Activated T-cell treated with anti-CD3 and anti-CD28 coated beads, Interleukin-2, amount 50 U/mL, for 72 hours (primary cell): ENCODE measurements at regions not wholly inside any gene's neighbourhood (a gene's known extent, or its start where the extent isn't known, plus 50 kb on each side); places are given as distances from the start of the nearest gene placed in this dataset.

Experiments used
- ATAC-seq, 2 donors: fragments of 150-1000 bp; cut with Tn5 transposase; replicated peaks in 1 of 2; 2 replicates each; pipeline ENCODE4 v1.10.0; 2021; ENCODE audit warnings: moderate library complexity in 2 of 2, mild to moderate bottlenecking in 1 of 2
- DNase-seq, 2 donors: peaks; one replicate each; pipeline ENCODE4 v3.0.0; 2021 to 2022; ENCODE audit warnings: mixed read lengths in 1 of 2
- H3K27ac Mint-ChIP-seq: one replicate; pipeline ENCODE4 v1.8.0; 2022; ENCODE audit warnings: mild to moderate bottlenecking, moderate library complexity, mixed read lengths
- H3K27me3 Mint-ChIP-seq: one replicate; pipeline ENCODE4 v1.8.0; 2022; ENCODE audit warnings: low read depth, mixed read lengths
- H3K36me3 Mint-ChIP-seq, 2 donors: one replicate each; pipeline ENCODE4 v1.8.0; 2022; ENCODE audit warnings: mixed read lengths in 2 of 2, mild to moderate bottlenecking in 1 of 2; ENCODE audit not compliant: insufficient read depth in 2 of 2
- H3K4me1 Mint-ChIP-seq: one replicate; pipeline ENCODE4 v1.8.0; 2022; ENCODE audit warnings: low read depth, mixed read lengths
- H3K4me3 Mint-ChIP-seq, 2 donors: one replicate each; pipeline ENCODE4 v1.8.0; 2022; ENCODE audit warnings: mild to moderate bottlenecking in 2 of 2, mixed read lengths in 2 of 2, moderate library complexity in 2 of 2
- H3K9me3 Mint-ChIP-seq, 2 donors: one replicate each; pipeline ENCODE4 v1.8.0; 2022; ENCODE audit warnings: mixed read lengths in 2 of 2

DNA sequence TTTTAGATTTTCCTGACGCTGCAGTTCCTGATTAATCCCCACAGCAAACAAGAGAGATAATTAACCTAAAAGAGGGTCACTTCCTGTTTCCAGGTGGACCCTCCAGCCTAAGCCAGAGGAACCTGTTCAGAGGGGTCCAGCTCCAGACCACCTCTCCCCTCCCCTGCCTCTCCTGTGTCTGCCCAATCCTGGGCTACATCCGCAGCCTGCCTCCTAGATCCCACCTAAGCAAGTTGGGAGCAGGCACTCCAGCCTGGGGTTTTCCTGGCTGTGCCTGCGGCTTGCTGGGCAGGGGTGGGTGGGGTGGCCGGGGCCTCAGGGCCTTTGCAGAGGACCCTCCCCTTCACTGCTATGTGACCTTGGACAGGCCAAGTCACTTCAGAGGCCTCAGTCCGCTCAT, 178.6 kb upstream of the LINGO1 start:
- Mint-ChIP-seq H3K27ac (no peak overlapping the region), H3K4me1 (no peaks in the 10 kb centered on the region), H3K9me3 (no peaks in the 10 kb centered on the region), H3K36me3 (no peaks in the 10 kb centered on the region), H3K4me3 (no peak overlapping the region), H3K27me3 (peaks cover 9% of the 10 kb centered on the region)
- ATAC-seq (no peak), DNase-seq (no peak)

- no peak overlapping the region for H3K4me3 Mint-ChIP-seq
- DNase-seq (no peak), ATAC-seq (no peak)
- no peaks in the 10 kb centered on the region for H3K9me3 Mint-ChIP-seq
- H3K27ac Mint-ChIP-seq: no peak overlapping the region
- H3K36me3 Mint-ChIP-seq: no peaks in the 10 kb centered on the region
- no peaks in the 10 kb centered on the region for H3K27me3 Mint-ChIP-seq
- no peaks in the 10 kb centered on the region for H3K4me1 Mint-ChIP-seq
Measured at GRCh38 chr15:77810130-77810571, 177.4 kb upstream of the LINGO1 start.

DNA sequence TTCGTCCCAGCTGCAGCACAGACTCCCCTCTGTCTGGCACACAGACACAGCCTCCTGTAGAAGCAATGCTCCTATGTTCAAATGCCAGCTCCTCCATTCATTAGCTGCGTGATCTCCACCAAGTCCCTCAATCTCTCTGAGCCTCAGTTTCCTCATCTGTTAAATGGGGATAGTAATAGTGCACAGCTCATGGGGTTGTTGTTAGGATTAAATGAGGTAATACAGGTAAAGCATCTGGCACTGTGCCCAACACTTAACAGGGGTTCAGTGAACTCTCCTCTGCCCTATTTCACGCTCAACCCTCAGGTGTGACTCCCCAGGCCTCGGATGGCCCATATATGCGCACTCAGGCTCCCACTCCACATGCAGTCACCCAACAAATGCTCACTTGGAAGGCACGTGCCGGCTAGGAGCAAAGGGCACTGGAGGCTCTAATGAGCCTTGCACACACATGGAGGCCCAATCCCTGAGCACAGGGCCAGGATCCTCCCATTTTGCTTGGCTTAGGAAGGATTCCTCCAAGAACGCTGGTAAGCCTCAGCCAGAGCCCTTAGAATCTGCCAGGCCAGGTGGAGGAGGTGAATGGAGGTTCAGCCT, 176.0 kb upstream of the LINGO1 start:
- Mint-ChIP-seq H3K36me3 (no peaks in the 10 kb centered on the region), H3K4me1 (no peaks in the 10 kb centered on the region), H3K27me3 (no peaks in the 10 kb centered on the region), H3K4me3 (no peak overlapping the region), H3K27ac (no peak overlapping the region), H3K9me3 (no peaks in the 10 kb centered on the region)
- DNase-seq (no peak), ATAC-seq (no peak)

- ATAC-seq: no peak
- DNase-seq: no peak
- Mint-ChIP-seq H3K9me3 (no peaks in the 10 kb centered on the region), H3K4me1 (no peaks in the 10 kb centered on the region), H3K36me3 (no peaks in the 10 kb centered on the region), H3K4me3 (no peak overlapping the region), H3K27me3 (no peaks in the 10 kb centered on the region), H3K27ac (no peak overlapping the region)
Measured at GRCh38 chr15:77808075-77808474, 175.4 kb upstream of the LINGO1 start.

- no peaks in the 10 kb centered on the region for H3K27me3 Mint-ChIP-seq
- no peaks in the 10 kb centered on the region for H3K36me3 Mint-ChIP-seq
- no peak for DNase-seq
- no peak for ATAC-seq
- no peaks in the 10 kb centered on the region for H3K9me3 Mint-ChIP-seq
- no peaks in the 10 kb centered on the region for H3K4me1 Mint-ChIP-seq
- no peak overlapping the region for H3K4me3 Mint-ChIP-seq
- H3K27ac Mint-ChIP-seq: no peak overlapping the region
Measured at GRCh38 chr15:77807611-77808010, 174.9 kb upstream of the LINGO1 start.

DNA sequence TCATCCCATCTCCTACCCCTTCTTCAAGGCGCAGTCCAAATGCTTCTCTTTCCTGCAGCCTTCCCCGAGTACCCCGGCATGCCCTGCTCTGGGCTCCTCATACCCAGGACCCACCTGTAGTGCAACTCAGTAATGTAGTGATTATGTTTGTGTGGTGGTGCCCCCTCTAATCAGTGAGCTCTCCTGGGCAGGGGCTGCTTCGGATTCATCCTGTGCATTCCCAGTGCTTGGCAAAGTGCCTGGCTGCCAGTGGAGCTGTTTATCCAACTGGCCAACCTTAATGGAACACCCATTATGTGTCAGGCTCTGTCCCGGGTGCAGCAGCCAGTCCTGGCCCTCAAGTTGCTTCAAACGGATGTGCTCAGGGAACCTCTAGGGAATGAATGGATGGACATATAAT, 174.4 kb upstream of the LINGO1 start:
- H3K27ac Mint-ChIP-seq: no peak overlapping the region
- ATAC-seq (no peak), DNase-seq (no peak)
- no peaks in the 10 kb centered on the region for H3K36me3 Mint-ChIP-seq
- H3K27me3 Mint-ChIP-seq: no peaks in the 10 kb centered on the region
- H3K4me3 Mint-ChIP-seq: no peak overlapping the region
- no peaks in the 10 kb centered on the region for H3K9me3 Mint-ChIP-seq
- H3K4me1 Mint-ChIP-seq: no peaks in the 10 kb centered on the region

DNA sequence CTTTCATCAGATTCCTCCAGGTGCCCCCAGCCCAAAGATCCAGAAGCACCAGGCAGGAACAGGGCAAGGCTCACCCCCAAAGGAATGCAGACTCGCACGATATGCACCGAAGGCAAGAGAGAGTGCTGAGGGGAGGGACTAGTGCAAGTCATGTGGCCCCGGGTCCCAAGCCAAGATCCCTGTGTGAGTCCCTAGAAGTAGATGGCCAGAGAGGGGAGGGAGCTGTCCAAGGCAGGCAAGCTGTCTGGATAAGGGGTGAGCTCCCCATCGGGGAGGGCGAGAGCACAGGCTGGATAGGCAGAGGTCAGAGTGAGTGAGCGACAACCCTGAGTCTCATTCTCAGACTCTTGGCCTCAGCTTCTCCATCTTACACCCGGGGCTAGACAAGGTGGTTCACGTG, 171.5 kb upstream of the LINGO1 start:
- no peak overlapping the region for H3K4me3 Mint-ChIP-seq
- no peaks in the 10 kb centered on the region for H3K9me3 Mint-ChIP-seq
- ATAC-seq (no peak), DNase-seq (no peak)
- no peaks in the 10 kb centered on the region for H3K36me3 Mint-ChIP-seq
- H3K27me3 Mint-ChIP-seq: no peaks in the 10 kb centered on the region
- H3K27ac Mint-ChIP-seq: no peak overlapping the region
- H3K4me1 Mint-ChIP-seq: no peaks in the 10 kb centered on the region

- ATAC-seq: no peak
- no peak overlapping the region for H3K27ac Mint-ChIP-seq
- no peaks in the 10 kb centered on the region for H3K9me3 Mint-ChIP-seq
- H3K36me3 Mint-ChIP-seq: no peaks in the 10 kb centered on the region
- no peaks in the 10 kb centered on the region for H3K4me1 Mint-ChIP-seq
- DNase-seq: no peak
- H3K27me3 Mint-ChIP-seq: no peaks in the 10 kb centered on the region
- H3K4me3 Mint-ChIP-seq: no peak overlapping the region
Measured at GRCh38 chr15:77803487-77803886, 170.8 kb upstream of the LINGO1 start.

DNA sequence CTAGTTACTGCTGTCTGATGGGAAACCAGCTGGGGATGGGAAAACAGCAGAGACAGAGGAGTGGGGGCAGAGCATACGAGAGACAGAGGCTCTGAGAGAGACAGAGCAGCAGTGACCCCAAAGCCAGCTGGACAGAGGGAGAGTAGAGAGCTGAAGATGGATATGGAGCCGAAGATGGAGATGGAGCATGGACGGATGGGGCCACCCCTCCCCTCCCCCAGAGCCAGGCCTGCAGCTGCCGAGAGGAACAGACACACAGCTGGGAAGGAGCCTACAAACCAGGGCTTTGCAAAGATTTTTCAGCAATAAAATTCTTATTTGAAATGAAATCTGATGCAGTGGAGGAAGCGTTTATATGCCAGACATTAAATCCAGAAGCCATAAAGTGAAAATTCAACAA, 167.6 kb upstream of the LINGO1 start:
- no peak overlapping the region for H3K4me3 Mint-ChIP-seq
- H3K36me3 Mint-ChIP-seq: no peaks in the 10 kb centered on the region
- no peaks in the 10 kb centered on the region for H3K4me1 Mint-ChIP-seq
- no peak for DNase-seq
- H3K9me3 Mint-ChIP-seq: no peaks in the 10 kb centered on the region
- H3K27me3 Mint-ChIP-seq: peaks cover 6% of the 10 kb centered on the region
- H3K27ac Mint-ChIP-seq: no peak overlapping the region
- no peak for ATAC-seq

GRCh38 chr15:77798847-77799246, 166.1 kb upstream of the LINGO1 start:
- Mint-ChIP-seq H3K27me3 (peaks cover 6% of the 10 kb centered on the region), H3K36me3 (no peaks in the 10 kb centered on the region), H3K9me3 (no peaks in the 10 kb centered on the region), H3K4me3 (no peak overlapping the region), H3K27ac (no peak overlapping the region), H3K4me1 (no peaks in the 10 kb centered on the region)
- ATAC-seq (no peak), DNase-seq (no peak)

- ATAC-seq: no peak
- H3K27me3 Mint-ChIP-seq: peaks cover 6% of the 10 kb centered on the region
- H3K36me3 Mint-ChIP-seq: no peaks in the 10 kb centered on the region
- DNase-seq: no peak
- H3K27ac Mint-ChIP-seq: no peak overlapping the region
- no peaks in the 10 kb centered on the region for H3K9me3 Mint-ChIP-seq
- no peak overlapping the region for H3K4me3 Mint-ChIP-seq
- H3K4me1 Mint-ChIP-seq: no peaks in the 10 kb centered on the region
Measured at GRCh38 chr15:77798151-77798835, 165.6 kb upstream of the LINGO1 start.

- H3K27me3 Mint-ChIP-seq: peaks cover 6% of the 10 kb centered on the region
- H3K27ac Mint-ChIP-seq: no peak overlapping the region
- H3K9me3 Mint-ChIP-seq: no peaks in the 10 kb centered on the region
- DNase-seq: no peak
- no peaks in the 10 kb centered on the region for H3K36me3 Mint-ChIP-seq
- H3K4me1 Mint-ChIP-seq: no peaks in the 10 kb centered on the region
- ATAC-seq: no peak
- H3K4me3 Mint-ChIP-seq: no peak overlapping the region
Measured at GRCh38 chr15:77797270-77797669, 164.6 kb upstream of the LINGO1 start.

DNA sequence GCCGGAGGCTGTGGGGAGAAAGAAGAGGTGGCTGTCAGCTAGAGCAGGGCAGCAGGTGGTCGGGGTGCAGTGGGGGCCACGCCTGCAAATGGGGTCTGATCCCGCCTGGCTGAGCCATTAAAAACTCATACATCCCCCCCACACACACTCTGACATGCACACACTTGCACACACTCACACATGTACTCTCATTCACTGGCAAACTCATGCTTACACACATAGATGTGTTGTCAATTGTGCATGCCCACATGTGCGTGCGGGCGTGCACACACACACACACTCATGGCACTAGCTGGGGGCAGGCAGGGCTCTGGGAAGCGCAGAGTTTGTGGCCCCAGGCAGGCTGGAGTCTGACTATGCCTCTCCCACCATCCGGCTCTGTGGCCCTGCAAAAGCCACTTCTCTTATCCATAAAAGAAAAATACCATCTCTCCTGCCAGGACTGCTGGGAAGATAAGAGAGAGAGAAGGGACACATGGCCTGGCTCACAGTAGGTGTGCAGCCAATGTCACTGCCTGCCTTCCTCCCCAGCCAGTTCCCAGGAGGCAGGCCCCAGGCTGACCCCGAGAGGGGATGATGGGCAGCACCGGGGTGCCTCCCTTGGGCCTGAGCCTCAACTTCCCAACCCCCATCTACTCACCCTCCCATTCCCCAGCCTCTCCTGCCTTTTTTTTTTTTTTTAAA, 163.5 kb upstream of the LINGO1 start:
- ATAC-seq: no peak
- no peak overlapping the region for H3K4me3 Mint-ChIP-seq

GRCh38 chr15:77795446-77795845, 162.7 kb upstream of the LINGO1 start:
- Mint-ChIP-seq H3K9me3 (no peaks in the 10 kb centered on the region), H3K27ac (no peak overlapping the region), H3K27me3 (peaks cover 11% of the 10 kb centered on the region), H3K36me3 (no peaks in the 10 kb centered on the region), H3K4me1 (no peaks in the 10 kb centered on the region), H3K4me3 (no peak overlapping the region)
- ATAC-seq (no peak), DNase-seq (no peak)

More for the DNA sequence above, 163.5 kb upstream of the LINGO1 start:
- no peaks in the 10 kb centered on the region for H3K36me3 Mint-ChIP-seq
- H3K4me1 Mint-ChIP-seq: no peaks in the 10 kb centered on the region
- peaks cover 8% of the 10 kb centered on the region for H3K27me3 Mint-ChIP-seq
- no peak overlapping the region for H3K27ac Mint-ChIP-seq
- no peaks in the 10 kb centered on the region for H3K9me3 Mint-ChIP-seq
- DNase-seq: no peak
